Renal pelvis (tissue), 1 donor: ENCODE measurements at regions not wholly inside any gene's neighbourhood (a gene's known extent, or its start where the extent isn't known, plus 50 kb on each side); places are given as distances from the start of the nearest gene placed in this dataset.
"Not testable (repeated sequence)": the region's sequence is repeated elsewhere in the genome, so short reads cannot be mapped to it uniquely, and the experiment has no call there.

ENCODE experiments used
- DNase-seq: peaks from one replicate; pipeline ENCODE4 v3.0.0-alpha.2; 2013

DNA sequence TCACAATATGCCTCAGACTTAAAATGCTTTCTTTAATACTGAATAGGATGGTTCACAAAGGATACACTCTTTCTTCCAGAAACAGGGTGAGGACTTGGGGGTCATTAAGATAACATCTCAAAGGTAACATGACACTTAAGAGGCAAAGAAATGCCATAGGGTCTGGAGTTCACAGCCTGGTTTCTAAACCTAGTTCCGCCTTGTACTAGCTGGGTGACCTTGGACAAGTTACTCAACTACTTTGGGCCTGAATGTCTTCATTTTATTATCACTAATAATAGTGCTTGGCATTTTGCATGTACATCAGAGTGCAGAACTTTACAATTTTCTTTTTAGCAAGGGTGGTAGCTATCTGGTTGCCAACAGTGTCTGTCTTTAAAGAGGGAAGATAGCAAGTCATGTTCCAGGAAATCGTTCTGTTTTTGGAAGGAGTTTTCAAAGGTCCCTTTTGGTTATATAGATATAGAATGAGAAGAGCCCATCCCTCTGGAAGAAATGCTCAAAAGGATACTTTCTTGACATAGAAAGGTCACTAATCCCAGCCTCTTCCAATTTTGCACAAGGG, 257.8 kb downstream of the NUAK1 start:
- DNase-seq: no peak

DNA sequence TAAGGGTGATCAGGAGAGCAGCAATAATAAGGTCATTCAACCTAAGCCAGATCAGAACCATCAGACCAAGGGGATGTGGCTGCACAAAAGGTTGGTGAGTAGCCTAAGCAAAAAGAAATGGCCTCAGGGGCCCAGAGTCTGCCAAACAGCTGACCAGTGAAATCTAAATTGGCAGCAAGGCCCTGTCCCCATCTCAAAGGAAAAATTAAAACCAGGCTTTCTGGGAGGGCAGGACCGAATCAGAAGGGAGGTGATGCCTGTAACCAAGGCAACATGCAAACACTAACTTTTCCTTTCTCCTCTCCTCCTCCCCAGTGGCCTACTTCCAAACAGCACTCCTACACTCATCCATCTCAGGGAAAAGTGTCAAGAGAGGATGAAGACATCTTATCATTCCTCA, 256.4 kb downstream of the NUAK1 start:
- no peak for DNase-seq

DNA sequence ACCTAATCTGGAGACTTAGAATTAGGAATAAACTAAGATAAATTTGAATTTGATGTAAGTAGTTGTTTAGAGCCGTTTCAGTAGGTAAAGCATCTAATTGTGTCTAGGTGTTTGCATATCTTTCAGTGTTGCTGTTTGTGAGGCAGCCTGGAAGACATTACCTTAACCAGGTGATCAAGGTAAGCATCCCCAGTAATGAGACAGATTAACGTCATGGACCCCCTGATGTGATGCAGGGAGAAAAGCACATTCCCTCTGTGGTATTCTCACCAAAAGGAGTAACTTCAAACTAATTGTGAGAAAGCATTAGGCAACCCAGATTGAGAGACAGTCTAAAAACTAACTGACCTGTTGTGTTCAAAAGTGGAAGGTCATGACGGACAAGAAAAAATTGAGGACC, 251.6 kb downstream of the NUAK1 start:
- no peak for DNase-seq

DNA sequence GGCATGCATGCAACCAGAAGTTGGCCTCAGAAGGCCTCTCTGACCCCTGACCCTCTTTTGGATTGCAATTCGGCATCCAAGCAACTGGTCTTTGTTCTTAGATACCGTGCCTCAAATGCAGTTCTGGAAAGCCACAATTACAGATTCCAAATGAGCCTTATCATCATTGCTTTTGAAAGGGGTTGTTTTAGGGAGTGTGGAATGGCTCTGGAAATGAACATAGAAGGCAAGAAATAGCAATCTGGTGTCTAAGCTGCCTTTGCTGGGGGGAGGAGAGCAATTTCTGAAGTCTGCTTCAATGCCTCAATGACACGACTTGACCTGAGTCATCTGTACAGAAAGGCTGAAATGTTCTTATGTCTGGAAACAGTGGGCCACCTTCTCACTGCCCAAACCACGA, 250.1 kb downstream of the NUAK1 start:
- DNase-seq: no peak

DNA sequence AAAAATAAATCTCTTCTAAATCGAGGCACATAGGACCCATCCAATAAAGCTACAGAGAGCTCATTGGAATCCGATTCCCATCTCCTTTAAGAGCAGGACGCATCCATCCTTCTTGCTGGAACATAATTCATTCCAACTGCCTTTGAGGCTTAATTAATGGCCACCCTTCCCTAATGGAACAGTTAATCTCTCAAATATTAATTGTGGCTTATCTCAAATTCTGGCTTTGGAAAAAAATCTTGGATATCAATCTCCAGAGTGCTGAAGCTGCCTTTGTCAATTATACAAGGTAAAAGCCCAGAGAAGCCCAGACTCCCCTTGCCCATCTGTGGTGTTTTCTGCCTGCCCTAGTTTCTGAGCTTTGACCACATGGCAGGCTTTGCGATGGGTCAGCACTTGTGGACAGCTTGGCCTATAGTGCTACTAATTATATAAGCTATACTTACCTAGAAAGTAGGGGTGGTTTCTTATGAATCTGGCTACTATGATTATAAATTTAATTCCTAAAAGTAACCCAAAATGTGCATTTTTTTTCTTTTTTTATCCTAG, 246.3 kb downstream of the NUAK1 start:
- DNase-seq: no peak

DNA sequence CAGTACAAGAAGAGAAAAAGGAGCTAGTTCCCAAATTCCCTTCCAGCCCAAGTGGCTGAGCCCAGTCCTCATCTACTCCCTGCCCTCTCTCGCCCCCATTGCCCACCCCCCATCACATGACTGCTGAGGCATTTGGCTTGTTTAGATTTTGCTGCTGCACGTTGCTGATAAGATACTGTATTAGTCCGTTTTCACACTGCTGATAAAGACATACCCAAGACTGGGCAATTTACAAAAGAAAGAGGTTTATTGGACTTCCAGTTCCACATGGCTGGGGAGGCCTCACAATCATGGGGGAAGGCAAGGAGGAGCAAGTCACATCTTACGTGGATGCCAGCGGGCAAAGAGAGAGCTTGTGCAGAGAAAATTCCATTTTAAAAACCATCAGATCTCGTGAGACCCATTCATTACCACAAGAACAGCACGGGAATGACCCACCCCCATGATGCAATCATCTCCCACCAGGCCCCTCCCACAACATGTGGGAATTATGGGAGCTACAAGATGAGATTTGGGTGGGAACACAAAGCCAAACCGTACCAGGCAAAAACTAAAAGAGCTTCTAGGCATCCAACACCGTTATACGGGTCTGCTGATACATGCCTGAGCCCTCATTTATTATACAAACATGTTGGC, 243.4 kb downstream of the NUAK1 start:
- not testable (repeated sequence) for DNase-seq

DNA sequence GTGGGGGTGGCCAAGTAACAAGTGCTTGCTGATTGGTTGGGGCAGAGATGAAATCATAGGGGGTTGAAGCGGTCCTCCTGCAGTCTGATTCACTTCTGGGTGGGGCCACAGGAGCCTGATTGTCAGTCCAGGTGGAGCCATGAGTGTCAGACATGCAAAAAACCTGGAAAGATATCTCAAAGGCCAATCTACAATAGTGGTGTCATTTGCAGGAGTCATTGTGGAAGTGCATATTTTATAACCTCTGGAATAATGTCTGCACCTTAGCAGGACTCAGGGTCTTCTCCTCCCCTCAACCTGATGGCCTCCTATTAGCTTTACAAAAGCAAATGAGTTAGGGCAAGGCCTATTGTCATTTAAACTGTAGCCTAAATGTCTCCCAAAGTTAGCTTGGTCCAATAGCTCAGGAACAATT, 241.4 kb downstream of the NUAK1 start:
- no peak for DNase-seq

DNA sequence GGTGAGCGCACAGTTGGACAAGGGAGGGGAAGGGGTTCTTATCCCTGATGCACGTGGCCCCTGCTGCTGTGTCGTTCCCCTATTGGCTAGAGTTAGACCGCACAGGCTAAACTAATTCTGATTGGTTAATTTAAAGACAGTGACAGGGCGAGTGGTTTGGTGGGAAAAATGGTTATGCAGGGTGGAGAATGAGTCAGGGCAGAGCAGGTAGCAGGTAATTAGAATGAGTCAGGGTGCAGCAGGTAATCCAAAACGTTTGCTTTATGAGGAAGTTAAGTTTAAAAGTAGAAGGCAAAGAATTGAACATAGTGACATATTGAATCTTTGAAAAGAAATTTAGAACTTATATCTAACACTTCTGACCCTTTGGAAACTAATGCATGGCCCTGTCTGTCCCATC, 240.5 kb downstream of the NUAK1 start:
- not testable (repeated sequence) for DNase-seq

DNA sequence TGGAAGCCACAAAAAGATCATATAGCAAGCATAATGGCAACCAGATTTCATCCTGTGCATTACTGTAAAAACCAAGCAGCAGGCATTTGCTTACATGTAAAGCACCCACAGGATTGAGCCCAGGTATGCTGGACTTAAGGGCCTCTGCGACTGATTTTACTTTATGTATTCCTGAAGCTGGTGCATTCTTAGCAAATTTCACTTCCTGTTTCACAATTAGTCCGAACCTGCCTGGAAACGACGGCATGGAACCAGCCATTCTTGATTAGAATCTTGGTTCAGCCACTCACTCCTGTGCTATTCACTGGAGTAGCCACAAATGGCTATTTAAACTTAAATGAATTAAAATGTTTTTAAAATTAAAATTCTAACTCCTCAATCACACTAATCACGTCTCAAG, 239.2 kb downstream of the NUAK1 start:
- no peak for DNase-seq

DNA sequence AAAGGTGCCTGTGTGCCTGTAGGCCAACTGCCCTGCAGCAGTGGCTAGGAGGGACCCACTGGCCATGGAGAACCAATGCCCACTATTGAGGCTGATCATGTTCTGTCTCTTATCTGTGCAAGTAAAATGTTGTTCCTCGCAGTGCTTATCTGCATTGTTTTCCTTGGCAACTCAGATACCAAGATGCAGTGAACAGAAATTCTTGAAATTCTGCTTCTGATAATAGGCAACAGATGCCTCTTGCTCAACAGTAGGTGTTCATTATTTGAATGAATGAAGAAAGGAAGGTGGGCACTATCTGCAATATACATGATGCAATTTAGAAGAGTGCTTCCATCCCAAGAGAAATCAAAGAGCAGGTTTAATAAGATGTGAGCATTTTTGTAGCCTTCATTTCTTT, 232.2 kb downstream of the NUAK1 start:
- no peak for DNase-seq

DNA sequence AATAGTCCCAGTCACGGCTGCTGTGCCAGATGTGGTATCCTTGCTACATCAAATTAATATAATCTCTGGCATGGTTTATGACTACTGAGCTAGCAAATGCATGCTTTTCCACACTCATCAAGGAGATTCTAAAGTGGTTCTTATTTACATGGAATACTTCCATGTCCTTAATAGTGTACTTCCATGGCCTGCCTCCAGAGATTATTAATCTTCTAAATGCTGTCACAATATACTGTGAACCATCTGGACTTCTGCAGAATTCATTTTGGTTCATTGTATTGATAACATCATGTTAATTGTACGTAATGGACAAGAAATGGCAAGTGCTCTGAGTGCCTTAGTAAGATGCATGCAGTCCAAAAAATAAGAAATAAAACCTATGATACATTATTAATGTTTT, 230.8 kb downstream of the NUAK1 start:
- DNase-seq: no peak

DNA sequence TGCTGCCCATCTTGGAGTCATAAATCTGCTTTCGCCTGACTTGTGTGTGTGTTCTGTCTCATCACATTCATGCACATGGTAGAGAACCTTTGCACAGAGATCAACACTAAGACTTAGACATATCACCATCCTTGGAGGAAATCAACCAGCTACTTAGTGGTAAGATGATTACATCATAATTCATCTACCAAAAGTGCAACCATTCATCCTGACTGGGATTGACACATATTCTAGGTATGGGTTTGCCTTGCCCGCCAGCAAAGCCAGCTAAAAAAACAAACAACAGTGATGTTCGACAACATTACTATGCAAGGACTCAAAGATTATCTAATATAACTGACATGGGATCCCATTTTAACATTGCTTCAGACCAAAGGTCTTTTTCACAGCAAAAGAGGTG, 228.7 kb downstream of the NUAK1 start:
- no peak for DNase-seq

DNA sequence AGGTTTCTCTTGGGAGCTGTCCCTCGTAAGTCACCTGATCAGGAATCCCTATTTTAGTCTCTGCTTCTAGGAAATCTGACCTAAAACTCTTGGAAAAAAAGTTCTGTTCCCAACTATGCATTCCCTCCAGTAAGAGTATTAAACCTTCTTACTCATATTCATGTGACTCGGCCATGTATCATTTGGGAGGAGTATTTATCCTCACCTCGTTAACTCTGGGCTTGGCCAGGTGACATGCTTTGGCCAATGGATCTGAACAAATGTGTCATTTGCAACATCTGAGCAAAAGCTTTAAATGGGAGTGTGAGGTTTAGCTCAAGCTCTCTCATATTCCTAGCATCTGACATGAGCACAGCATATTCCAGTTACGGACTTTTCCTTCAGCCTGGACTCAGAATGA, 226.8 kb downstream of the NUAK1 start:
- no peak for DNase-seq

DNA sequence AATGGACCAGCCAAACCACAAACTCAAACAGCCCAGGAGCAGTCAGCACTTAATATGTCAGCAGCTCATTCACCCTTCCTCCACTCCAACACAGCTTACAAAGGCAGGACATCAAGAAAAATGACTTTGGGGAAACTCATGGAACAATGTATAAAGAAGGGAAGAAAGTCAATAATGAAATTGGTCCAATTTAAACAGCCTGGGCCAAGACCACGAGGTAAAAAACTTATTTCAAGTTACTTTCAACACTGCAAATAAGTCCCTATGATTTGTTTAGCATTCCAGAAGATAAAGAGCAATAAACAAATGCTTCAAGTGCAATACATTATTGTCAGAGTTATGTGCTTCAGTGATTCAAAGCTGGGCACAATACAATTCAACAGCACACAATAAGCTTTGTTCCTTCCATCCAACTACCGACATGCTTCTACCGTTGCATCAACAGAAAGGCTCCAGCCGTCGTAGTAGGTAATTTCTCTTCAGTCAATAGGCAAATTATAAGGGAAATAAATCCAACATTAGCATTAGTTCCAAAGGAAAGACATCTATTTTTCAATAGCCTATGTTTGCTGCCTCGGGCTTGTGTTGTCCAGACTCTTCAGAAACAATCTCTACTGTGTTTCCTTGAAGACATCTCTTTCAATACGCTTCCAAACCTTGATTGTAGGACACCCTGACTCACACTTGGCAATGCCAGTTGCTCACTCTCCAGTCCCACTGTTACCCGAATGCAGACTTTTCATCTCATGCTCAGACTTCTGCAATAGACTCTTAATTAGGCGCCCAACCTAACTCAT, 225.7 kb downstream of the NUAK1 start:
- peak; percentile 35 for DNase-seq

DNA sequence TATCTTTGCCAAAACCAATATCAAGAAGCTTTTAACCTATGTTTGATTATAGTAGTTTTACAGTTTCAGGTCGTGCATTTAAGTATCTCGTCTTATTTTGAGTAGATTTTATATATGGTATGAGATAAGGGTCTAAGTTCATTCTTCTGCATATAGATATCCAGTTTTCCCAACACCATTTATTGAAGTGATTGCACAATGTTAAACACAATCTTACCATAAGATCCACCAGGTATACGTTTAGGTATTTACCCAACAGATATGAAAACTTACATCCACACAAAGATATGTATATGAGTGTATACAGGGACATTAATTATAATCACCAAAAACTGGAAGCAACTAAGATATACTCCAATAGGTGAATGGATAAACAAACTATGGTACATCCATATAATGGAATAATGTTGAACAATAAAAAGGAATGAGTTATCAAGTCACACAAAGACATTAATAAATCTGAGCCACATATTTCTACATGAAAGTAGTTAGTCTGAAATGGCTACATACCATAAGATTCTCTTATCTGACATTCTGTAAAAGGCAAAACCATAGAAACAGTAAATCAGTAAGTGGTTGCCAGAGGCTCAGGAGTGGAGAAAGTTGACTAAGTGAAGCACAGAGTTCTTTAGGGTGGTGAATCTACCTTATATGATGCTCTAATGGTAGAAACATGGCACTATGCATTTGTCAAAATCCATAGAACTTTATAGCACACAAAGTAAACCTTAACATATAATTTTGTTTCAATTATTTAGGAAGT, 222.6 kb downstream of the NUAK1 start:
- DNase-seq: no peak

DNA sequence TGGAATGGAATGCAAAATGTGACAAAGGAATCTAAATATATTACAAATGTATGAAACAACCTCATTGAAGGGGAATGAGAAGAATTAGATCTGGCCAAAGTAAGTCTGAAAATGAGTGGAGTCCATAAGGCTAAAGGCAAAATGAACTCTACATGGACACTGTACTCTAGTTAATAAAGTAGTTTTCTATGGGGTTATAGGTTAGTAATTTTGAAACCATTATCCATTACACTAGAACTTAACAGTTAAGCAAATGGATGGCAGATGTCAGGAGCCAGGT, 222.1 kb downstream of the NUAK1 start:
- no peak for DNase-seq

DNA sequence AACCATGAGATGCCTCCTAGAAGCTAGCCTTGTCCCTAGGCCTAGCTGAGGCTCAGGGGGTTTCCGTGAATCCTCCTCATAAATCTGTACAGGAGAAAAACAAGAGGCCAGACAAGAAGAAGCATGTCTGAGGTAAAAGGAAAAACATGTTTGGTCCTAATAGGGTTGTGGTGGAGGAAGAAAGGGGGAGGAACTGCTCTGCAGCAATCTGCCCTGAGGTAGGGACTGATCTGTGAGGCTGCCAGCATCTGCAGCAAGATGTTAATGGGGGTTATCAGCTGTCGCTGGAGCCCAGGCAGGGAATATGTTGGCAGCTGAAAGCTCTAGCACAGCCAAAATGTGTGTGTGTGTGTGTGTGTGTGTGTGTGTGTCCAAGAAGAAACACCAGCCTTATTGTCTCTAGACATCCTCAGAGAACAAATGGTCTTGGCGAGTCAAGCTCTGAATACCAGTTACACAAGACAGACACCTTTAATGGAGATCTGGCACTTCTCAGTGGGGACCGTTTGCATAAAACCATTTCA, 218.5 kb downstream of the NUAK1 start:
- no peak for DNase-seq

DNA sequence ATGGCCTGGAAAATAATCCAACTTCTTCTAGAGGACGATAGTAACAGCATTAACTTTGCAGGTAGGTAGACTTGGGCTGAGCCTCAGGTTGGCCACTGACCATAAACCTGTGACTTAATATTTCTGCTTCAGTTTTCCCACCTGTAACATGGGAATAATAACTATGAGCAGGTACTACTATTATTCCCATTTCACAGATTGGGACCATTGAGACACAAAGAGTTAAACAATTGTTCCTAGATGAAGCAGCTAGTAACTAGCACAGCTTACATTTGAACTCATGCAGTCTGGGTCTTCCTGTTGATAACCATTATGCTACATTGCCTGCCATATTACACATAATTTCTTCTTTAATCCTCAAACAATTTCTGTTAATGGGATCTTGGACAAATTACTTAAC, 217.7 kb downstream of the NUAK1 start:
- DNase-seq: no peak

DNA sequence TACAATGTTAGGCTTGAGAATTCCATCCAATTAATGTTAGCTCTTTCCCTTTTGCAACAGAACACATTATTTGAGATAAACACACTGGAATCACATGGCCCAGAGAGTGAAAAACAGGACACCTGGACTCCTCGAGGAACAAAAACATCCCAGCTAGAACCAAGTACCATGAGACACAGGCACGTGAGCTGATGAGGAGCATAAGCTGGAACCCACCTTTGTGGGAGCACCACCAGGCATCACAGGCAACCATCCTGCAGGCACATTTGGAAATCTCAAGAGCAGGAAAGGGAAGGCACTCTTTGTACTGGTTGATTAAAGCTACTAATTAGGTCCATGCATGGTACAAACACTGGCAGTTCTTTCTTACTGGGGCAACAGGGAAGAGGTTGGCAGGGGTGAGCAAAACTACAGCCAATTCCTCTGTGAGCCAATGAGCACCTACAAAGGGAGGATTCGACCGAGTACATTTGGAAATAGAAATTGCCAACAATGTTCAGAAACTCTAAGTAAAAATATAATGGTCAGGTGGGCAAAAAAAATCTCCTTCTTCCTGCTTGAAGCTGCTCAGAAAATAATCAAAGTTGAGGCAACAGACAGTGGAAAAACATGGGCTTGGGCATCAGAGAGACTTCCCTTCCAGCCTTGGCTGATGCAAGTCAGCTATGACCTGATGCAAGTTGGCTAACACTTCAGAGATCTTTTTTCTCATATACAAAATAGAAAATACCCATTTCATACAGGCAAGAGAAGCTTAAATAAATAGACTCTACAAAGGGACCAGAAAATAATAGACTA, 216.7 kb downstream of the NUAK1 start:
- no peak for DNase-seq

DNA sequence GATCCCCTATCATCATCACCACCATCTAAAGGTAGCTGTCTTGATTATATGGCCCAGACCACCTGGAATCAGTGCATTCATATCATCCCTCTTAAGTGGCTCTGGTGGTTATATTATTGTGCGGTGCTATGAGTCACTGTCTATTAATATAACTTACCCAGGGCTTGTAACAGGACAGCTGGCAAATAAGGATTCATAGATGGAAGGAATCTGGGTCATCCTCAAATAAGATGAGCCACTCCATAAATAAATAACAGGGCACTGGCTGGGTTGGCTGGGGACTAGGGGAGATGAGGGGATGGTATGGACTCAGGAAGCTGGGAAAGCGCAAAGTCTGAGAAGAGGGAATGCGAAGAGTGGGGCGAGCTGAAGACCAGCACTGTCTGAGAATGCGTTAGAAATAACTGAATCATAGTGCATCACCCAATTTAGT, 216.1 kb downstream of the NUAK1 start:
- no peak for DNase-seq

DNA sequence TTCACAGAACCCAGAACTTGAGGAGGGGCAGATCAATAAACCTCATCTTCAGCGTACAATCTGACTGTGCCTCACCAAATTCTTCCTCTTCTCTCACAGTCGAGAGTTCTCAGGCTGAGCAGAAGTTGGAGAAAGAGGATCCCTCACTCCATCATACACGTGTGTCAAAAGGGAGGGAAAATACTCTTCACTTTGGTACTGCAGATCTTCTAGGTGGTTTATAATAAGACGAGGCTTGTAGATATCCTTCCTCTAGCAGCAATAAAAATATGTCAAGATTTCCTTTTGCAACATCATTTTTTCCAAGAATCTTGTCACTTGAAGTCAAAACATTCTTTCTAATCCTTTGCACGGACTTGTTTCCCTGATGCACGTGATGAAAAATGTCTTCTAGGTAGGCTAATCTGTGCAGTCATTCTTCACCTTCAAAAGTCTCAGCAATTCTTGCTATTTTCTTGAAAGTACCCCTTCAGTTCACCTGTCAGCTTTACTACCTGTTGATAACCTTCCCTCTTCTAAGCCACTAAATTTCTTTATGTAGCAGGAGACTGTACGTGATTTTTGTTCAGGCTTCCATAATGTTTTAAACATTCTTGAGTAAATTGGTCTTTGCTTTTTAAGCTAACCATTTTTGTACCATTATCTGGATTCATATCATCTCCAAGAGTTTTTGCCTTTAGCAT, 214.1 kb downstream of the NUAK1 start:
- no peak for DNase-seq
